ENCODE measurements at regions not wholly inside any gene's neighbourhood (a gene's known extent, or its start where the extent isn't known, plus 50 kb on each side); places are given as distances from the start of the nearest gene placed in this dataset.
"Not testable (repeated sequence)": the region's sequence is repeated elsewhere in the genome, so short reads cannot be mapped to it uniquely, and the experiment has no call there.

DNA sequence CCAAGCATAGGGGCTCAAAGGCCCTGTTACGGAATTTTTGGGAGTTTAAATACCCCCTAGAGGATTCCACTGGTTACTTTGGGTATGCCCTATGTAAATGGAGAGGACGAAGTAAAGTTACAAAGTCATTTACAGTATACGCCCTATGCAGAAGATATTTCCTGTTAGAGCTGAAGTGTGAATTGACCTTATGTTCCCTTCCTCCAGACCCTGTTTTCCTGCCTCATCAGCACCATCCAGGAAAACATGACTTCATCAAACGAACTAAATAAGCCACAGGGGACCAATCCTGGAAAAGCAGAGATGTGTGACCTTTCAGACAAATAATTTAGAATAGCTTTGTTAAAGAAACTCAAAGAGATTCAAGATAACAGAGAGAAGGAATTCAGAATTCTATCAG, 177.4 kb downstream of the SQOR start:
- no peak for DNase-seq

DNA sequence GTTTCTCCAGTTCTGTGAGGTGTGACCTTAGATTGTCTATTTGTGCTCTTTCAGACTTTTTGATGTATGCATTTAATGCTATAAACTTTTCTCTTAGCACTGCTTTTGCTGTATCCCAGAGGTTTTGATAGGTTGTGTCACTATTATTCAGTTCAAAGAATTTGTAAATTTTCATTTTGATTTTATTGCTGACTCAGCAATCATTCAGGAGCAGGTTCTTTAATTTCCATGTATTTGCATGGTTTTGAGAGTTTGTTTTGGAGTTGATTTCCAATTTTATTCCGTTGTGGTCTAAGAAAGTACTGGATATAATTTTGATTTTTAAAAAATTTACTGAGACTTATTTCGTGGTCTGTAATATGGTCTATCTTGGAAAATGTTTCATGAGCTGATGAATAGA, 182.7 kb downstream of the SQOR start:
- DNase-seq = not testable (repeated sequence)

DNA sequence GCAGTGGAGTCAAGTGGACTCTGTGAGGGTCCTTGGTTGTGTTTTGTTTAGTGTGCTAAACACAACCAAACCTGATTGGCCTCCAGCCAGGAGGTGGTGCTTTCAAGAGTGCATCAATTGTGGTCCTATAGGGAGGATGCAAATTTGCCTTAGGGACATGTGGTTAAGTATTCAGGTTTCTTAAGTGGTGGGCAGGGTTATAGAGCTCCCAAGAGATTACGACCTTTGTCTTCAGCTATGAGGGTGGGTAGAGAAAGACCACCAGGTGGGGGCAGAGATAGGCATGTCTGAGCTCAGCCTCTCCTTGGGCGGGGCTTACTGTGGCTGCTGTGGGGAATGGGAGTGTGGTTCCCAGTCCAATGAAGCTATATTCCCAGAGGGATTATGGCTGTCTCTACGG, 186.6 kb downstream of the SQOR start:
- no peak for DNase-seq

DNA sequence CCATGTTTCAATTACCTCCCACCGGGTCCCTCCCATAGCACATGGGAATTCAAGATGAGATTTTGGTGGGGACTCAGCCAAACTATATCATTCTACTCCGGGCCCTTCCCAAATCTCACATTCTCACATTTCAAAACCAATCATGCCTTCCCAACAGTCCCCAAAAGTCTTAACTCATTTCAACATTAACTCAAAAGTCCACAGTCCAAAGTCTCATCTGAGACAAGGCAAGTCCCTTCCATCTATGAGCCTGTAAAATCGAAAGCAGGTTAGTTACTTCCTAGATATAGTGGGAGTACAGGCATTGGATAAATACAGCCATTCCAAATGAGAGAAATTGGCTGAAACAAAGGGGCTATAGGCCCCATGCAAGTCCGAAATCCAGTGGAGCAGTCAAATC, 188.1 kb downstream of the SQOR start:
- not testable (repeated sequence) for DNase-seq

DNA sequence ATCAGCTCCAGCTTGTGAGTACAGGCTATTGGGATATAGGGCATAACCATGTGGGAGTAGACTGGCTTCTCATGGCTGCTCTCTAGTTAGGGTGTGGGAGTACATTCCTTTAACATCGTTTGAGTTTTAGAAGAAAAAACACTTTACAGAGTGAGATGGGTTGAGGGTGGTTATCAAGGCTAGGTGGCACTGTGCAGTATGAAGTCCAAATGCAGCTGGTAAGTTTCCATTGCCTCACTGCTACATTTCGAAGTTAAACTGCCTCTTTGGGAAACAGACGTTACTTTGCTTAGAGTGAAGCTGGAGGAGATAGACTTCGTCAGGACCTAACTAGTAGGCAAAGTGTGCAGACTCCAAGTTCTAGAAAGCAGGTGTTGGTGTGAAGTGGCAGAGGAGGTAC, 192.4 kb downstream of the SQOR start:
- no peak for DNase-seq

DNA sequence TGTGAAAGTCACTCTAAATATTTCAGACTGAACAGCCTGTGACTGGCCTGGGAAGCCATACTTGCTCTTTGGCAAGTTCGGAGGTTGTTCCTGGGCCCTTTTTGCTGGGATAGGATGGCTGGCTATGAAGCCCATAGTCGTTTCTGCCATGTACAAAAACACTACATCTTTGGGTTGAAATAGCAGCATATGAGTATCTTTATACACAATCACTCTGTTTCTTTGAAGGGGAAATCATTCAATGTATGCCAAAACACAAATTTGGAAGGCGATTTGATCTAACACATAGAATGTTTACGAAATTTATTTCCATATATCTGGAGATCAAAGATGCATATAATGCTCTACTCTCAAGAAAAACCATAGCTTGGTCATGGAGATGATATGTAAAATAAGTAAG, 192.9 kb downstream of the SQOR start:
- no peak for DNase-seq

DNA sequence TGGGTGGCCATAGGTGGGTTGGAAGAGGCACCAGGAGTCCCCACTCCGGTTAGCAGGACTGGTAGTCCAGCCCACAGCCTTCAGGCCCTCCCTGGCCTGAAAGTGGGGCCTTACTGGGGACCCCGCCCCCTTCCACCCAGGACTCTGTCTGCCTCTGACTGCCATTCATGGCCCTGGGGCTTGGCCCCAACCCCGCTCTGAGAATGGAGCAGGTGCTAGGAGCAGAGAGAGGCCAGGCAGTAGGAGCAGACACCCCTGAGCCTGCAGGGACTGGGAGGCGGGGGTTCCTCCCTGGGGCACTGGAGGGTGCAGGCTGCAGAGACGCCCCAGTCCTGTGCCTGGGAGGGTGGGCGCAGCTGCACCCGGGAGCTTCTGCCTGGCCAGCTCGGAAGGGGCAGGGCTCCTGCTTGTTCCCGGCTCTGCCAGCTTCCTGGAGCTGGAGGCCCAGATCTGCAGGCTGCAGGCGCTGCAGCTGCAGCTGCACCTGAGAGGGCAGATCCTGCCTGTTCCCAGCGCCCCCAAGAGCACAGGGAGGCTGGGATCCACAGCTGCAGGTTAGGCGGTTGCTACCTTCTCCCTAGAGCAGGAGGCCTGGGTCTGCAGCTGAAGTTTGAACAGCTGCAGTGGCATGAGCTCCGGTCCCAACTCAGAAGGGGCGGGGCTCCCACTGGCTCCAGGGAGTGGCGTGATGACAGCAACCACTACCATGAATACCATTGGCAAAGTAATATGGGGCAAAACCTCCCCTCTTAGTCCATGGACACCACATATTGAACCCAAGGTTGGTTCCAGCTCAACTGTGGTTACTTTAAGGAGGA, 194.7 kb downstream of the SQOR start:
- no peak for DNase-seq

DNA sequence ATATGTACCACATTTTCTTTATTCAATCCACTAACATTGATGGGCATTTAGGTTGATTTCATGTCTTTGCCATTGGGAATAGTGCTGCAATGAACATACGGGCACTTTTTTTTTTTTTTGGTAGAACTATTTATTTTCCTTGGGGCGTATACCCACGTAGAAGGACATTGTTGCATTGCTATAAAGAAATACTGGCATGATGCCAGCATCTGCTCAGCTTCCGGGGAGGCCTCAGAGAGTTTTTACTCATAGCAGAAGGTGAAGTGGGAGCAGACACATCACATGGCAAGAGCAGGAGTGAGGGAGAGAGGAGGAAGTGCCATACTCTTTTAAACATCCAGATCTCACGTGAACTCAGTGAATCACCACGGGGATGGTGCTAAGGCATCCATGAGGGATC, 197.0 kb downstream of the SQOR start:
- no peak for DNase-seq

DNA sequence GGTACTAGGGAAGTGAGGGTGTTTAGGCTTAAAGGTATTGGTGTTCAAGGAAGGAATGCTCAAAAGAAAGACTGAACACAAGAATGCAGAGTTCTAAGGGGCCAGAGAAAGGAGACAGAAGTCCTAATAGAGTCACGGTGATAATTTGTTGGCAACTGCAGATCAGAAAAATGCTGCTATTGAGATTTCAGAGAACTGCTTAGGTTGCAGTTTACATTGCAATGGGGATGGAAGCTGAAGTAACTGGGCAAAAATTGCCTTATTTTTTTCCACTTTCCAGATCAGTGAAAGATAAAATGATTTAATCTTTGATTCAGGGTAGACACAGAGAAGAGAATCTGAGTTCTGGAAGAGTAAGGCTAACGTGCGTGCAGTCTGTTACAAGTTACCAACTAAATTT, 199.8 kb downstream of the SQOR start:
- DNase-seq = no peak

DNA sequence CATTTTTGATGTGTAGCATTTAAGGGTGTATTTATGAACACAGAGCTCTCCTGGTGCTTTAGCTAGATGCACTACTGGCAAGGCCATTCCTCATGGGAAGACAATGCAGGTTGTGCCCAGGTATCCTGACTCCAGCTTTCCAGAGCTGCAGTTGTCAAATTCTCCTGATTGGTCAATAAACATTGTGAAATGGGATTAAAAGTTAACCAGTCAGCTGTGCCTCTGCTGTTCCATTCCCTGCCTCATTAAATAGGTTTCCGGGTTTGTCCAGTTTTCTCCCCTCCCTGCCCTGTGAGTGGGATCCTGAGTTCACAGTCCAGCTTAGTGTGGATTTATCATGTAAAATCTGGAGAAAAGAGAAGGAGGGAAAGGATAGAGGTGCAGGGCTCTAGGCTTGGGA, 207.3 kb downstream of the SQOR start:
- DNase-seq = no peak

DNA sequence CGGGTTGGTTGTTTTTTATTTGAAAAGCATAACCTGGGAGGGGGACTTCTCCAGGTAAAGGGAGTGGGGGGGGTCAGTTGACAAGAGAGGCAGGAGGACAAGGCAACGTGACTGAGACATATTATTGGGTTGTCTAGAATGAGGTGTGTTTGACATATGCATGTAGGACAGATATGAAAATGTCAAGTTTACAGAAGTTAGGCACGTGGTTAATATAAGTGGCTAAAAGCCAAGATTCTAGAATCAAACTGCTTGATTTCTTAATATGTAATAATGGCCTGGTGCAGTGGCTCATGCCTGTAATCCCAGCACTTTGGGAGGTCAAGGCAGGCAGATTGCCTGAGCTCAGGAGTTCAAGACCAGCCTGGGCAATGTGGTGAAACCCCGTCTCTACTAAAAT, 212.8 kb downstream of the SQOR start:
- DNase-seq = no peak

DNA sequence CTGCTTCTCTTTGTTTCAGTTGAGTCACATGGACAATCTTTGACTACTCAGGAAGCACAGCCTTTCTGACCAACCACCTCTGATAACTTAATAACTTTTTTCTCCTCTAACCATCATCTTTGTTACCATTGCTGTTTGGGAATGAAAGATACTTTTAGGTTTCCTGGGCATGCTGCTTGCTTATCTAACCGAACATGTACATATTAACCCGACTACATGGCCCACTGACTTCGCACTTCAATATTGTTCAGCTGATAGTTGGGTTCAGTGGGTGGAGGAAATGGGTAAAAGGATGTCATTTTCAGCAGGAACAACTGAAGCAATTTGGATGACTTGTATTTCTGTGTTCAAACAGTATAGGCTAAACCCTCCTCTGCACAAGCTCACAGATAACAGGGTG, 214.3 kb downstream of the SQOR start:
- DNase-seq = no peak

DNA sequence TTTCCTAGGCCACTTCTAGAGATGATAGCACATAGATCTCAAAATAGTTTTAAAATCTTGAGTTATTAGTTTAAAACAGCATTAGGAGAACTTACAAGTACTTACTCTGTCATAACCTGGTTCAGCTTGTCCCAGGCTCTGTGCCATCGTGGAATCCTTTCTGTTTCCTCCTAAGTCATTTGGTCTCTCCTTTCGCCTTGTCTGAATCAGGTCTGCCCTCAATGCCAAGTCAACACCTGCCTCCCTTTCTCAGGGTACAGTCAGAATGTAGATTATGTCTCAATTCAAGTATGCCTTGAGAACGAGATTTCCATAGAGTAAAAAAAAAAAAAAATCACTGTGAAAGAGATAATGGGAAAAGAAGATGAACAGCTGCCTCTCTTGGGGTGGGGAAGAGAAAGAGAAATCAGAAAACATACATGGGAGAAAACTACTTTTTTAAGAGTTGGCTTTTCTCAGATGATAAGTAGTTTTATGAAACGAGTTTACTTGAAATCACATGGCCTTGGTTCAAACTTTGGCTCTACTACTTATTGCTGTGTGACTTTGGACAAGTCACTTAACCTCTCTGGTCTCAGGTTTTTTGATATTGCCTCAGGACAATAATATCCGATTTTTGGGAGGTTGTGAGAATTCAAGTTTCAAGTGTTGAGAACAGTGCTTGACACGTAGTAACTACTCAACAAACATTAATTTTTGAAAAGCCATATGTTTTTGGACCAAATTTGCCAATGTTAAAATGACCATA, 219.8 kb downstream of the SQOR start:
- DNase-seq = no peak

DNA sequence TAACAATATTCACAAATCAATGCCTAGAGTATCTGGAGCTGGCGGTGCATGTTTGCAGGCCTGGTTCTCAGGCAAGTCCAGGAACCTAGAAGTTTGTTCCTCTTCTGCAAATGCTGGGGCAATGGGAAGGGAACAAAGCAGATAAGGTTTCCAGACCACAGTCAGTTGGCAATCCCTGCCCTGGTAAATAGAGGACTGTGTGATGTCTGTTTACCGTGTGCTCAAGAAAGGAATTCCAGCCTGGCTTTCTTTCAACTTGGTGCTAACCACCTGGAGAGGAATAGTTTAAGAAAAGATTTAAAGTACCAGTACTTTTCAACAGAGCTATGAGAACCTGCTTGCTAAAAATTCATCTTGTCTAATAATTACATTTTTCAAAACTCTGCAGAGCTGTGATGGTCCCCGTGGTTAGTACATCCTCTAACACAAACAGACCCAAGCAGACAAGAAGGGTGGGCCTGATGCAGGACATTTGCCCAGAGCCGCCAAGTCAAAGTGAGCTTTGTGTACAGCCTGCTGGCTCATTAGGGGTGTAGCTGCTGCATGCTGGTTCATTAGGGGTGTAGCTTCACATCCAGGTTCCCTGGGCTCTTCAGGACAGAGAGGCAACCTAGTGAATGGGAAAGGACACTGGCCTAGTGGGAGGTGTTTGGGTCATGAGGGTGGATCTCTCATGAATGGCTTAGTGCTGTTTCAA, 220.5 kb downstream of the SQOR start:
- DNase-seq = peak in 1 of 2 experiments; percentile 29

DNA sequence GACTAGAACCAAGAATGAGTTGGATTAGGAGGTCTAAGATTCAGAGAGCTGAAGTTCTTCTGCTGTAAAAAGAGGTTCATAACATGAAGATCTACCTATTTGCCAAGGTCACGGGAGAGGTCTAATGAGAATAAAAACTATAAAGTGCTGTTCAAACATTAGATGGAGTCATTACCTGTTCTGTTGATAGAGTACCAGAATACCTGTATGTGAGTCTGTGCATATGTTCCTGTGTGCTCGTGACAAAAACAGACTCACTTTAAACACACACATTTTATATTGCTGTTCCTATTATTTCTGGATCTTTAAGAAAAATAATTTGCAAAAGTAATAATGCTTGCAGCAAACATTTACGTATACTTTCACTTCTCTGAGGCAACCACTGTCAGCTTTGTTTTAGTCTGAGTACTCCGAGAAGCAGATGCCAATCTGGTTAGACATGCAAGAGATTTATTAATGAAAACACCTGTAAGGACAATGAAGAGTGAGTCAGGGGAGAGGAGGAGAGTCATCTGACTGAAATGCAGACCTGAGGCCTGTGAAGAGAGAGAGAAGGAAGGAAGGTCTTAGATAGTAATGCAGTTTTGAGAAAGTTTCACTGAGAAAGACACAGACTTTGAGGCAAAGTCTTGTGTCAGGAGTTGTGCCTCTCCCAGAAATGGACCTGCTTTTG, 221.2 kb downstream of the SQOR start:
- no peak for DNase-seq

DNA sequence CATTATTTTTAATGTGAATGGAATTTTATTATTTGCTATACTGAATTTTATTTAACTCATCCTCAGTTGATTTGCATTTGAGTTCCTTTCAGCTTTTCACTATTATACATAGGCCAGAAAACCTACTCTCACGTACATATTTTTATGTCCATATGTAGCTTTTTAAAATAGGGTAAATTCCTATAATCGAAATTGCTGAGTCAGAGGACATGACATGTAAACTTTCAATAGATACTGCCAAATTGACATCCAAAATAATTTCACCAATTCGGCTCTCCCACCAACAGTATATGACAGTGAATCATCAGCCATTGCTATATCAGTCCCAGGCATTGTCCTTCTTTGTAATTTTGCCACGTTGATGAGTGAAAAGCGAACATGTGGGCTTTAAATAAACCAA, 222.5 kb downstream of the SQOR start:
- DNase-seq = no peak

DNA sequence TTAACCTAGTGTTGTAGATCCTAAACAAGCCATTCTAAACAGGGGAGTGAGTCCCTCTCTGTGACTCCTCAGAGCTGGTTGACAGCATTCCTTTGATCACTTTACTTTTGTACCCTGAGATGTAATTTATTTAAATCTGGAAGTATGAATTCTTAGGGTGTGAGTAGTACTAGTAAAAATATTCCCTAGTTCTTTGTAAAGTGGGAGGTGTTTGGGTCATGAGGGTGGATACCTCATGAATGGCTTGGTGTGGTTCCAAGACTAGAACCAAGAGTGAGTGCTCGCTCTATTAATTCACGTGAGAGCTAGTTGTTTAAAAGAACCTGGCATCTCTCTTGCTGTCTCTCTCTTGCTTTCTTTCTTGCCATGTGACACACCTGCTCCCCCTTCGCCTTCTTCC, 223.7 kb downstream of the SQOR start:
- DNase-seq = no peak

DNA sequence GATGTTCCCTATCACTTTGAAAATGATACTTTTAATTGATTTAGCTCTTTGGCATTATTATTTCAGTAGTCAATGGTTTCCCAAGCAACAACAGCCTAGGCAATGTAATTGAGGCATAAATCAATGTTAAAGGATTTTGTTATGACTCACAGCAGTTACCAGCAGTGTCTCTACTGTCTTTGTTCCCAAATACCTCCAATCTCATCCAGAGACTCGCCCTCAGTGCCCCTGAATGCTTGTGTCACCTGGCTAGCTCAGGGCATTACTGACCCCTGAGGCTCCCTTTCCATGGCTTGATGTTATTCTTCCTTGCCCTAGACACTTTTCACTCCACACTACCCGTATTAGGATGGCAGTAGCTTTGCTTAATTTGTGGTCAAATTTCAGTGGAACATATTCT, 227.2 kb downstream of the SQOR start:
- DNase-seq = no peak

DNA sequence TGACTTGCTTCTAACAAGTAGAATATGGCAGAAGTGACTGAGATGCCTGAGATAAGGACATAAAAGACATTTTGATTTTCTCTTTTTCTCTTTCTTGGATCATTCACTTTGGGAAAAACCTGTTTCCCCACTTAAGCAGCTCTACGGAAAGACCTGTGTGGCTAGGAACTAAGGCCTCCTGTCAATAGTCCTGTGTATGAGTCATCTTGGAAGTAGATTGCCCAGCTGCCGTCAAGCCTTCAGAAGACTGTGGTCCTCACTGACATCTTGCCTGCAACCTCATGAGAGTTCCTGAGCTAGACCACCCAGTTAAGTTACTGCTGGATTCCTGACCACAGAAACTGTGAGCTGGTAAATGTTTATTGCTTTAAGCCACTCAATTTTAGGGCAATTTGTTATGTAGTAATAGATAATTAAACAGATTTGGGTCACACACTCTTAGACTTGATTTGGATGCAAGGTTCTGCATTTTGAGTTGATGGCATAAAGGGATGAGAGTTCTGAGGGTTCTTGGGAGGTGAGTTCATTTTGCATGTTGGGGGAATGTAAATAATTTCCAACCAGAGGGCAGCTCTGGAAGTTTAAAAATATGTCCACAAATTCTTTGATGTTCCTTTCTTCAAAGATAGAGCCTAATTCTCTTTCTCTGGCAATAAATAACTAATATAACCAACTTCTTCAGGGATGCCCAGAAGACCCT, 229.2 kb downstream of the SQOR start:
- DNase-seq = no peak

DNA sequence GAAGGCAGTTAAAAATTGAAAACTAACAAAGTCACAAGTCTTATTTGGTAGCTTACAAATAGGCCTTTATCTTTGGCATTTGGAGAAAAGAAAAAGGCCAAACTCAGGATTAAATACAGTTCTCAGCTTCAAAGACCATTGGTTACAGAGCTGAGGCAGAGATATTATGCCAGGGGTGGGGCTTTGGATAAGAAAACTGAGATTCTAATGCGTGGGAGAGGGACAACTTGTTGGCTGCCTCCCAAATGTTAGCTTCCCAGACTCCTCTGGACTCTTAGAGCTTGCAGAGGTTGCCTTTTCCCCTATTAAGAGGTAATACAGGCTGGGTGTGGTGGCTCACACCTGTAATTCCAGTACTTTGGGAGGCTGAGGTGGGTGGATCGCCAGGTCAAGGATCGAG, 231.8 kb downstream of the SQOR start:
- DNase-seq = no peak

DNA sequence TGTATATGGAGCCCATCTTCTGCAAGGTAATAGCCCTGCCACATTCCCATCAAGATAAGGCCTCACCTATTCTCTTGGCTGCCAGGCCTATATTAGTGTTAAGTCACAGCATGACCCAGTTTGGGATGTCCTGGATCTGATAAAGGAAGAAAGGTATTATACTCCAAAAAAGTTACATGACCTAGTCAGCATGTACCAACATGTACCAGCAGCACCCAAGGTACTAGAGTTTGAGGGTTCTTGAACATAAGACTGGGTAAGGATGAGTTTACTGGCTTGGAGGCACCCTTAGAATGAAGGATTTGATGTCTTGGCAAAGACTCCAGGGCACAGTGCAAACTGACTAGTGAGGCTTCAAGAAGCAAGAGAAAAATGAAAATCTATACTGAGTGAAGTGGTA, 232.5 kb downstream of the SQOR start:
- no peak for DNase-seq

DNA sequence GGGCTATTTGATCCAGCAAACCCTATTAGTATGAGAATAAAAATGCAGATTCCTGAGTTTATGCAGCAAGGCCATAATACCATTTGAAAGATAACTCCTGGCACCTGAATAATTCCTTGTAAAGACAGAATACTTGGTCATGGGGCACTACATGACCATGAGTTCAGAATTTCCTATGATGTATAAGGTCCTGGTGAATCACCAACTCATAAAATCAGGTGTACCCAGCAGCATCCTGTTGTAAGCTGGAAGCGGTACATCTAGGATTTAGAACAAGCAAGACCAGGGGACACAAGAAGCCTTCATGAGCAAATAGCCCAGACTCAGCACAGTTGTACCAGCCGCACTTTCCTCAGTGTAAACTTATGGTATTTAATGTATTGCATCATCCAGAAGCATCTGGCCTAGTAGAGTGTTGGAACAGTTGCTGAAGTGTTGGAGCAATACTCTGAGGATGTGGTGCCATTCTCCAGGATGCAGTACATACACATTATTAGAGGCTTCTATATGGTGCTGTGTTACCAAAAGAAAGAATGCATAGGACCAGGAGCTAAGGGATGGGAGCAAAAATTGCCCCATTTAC, 233.4 kb downstream of the SQOR start:
- DNase-seq = no peak
